Activated B cell treated with CpG ODN at 0.5 μM for 24 hours (primary cell): ENCODE measurements at regions not wholly inside any gene's neighbourhood (a gene's known extent, or its start where the extent isn't known, plus 50 kb on each side); places are given as distances from the start of the nearest gene placed in this dataset.

Source experiments
- ATAC-seq: fragments of 200-7000 bp; cut with Tn5 transposase; one replicate; pipeline ENCODE4 v1.10.0; 2021; ENCODE audit warnings: low read depth, mild to moderate bottlenecking, moderate library complexity
- CTCF ChIA-PET: fragments of 350-600 bp; sonication (Branson Sonifier 250); formaldehyde crosslinking; loops from one replicate; lab custom pipeline; 2021; ENCODE audit warnings: antibody characterized with exemption; lab: Charles Lee
- POLR2A ChIA-PET: fragments of 350-600 bp; sonication (Branson Sonifier 250); formaldehyde crosslinking; loops from one replicate; lab custom pipeline; 2021; ENCODE audit warnings: antibody characterized with exemption; lab: Charles Lee
- DNase-seq: peaks from one replicate; pipeline ENCODE4 v3.0.0; 2022
- H3K27ac Mint-ChIP-seq: one replicate; pipeline ENCODE4 v1.8.0; 2020; ENCODE audit warnings: mixed read lengths
- H3K27me3 Mint-ChIP-seq: one replicate; pipeline ENCODE4 v1.8.0; 2021; ENCODE audit warnings: mixed read lengths
- H3K36me3 Mint-ChIP-seq: one replicate; pipeline ENCODE4 v1.8.0; 2021; ENCODE audit warnings: low read depth, mixed read lengths
- H3K4me1 Mint-ChIP-seq: one replicate; pipeline ENCODE4 v1.8.0; 2021; ENCODE audit warnings: mixed read lengths
- H3K4me3 Mint-ChIP-seq: one replicate; pipeline ENCODE4 v1.8.0; 2020; ENCODE audit warnings: mild to moderate bottlenecking, mixed read lengths
- H3K9me3 Mint-ChIP-seq: one replicate; pipeline ENCODE4 v1.8.0; 2020; ENCODE audit warnings: mixed read lengths
- intact Hi-C: fragments of 100-400 bp; cut with micrococcal nuclease; formaldehyde crosslinking; loops from one replicate; pipeline ENCODE4 v1.15.1; 2024
- TF ChIP-seq, protein P1 (sequence below): fragments of 200-600 bp; IDR thresholded peaks from one replicate; pipeline ENCODE4 v1.8.0; 2022; ENCODE audit warnings: antibody characterized with exemption, mild to moderate bottlenecking

DNA sequence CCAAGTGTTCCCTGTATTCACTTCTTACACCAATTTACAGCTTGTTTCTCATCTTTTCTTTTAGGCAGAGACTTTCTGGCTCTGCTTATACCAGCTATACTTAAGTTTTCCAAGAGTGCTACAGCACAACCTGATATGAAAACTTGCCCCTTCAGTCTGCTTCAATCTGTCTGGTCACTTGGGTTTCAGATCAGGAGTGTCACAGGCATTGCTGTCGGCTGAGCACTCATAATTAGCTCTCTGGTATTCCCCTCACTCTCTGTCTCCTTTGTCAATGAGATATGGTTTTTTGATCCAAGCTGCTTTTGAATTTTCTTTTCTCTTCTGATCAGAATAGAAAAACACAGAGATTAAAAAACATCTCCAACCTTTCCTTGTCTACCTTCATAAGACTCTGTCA, 194.9 kb upstream of the UMPS start:
- no peaks in the 10 kb centered on the region for H3K9me3 Mint-ChIP-seq
- POLR2A ChIA-PET: no interaction called here
- intact Hi-C loops: no loop called here
- no peak overlapping the region for H3K4me3 Mint-ChIP-seq
- peaks cover 7% of the 10 kb centered on the region for H3K27me3 Mint-ChIP-seq
- TF ChIP-seq, protein P1, sequence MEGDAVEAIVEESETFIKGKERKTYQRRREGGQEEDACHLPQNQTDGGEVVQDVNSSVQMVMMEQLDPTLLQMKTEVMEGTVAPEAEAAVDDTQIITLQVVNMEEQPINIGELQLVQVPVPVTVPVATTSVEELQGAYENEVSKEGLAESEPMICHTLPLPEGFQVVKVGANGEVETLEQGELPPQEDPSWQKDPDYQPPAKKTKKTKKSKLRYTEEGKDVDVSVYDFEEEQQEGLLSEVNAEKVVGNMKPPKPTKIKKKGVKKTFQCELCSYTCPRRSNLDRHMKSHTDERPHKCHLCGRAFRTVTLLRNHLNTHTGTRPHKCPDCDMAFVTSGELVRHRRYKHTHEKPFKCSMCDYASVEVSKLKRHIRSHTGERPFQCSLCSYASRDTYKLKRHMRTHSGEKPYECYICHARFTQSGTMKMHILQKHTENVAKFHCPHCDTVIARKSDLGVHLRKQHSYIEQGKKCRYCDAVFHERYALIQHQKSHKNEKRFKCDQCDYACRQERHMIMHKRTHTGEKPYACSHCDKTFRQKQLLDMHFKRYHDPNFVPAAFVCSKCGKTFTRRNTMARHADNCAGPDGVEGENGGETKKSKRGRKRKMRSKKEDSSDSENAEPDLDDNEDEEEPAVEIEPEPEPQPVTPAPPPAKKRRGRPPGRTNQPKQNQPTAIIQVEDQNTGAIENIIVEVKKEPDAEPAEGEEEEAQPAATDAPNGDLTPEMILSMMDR: no peak
- ATAC-seq: no peak
- H3K27ac Mint-ChIP-seq: no peak overlapping the region
- CTCF ChIA-PET: no interaction called here
- no peaks in the 10 kb centered on the region for H3K36me3 Mint-ChIP-seq
- H3K4me1 Mint-ChIP-seq: no peaks in the 10 kb centered on the region
- no peak for DNase-seq

DNA sequence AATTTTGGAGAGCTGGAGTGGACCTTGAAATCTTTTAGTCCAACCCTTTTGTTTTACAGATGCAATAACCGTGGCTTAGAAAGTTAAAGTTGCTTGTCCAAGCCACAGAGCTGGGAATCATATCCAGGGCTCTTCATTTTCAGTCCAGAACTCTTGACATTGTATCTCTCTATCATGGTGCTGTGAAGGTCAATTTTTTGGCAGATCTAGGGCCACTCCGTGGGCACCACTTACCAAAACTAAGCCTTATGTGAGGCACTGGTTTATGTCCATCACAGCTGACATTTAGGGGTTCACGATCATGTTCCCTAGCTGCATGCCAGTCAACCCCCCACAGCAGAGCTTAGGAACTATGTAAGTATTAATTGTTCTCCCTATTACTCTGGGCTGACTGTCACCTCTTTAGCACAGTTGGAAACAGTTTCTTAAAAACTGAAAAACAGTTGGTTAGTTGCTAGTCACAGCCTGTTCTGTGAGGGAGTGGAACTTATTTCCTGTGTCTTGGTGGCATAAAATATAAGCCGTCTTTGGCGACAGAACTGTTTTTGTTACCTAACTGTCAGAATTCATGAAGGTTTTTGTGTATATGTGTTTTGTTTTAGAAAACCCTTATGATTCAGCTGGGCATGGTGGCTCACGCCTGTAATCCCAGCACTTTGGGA, 189.6 kb upstream of the UMPS start:
- Mint-ChIP-seq H3K36me3 (no peaks in the 10 kb centered on the region), H3K27ac (no peak overlapping the region), H3K27me3 (peaks cover 5% of the 10 kb centered on the region), H3K9me3 (no peaks in the 10 kb centered on the region), H3K4me3 (no peak overlapping the region), H3K4me1 (no peaks in the 10 kb centered on the region)
- POLR2A ChIA-PET: no interaction called here
- ATAC-seq (no peak), DNase-seq (no peak)
- TF ChIP-seq, protein P1: no peak
- CTCF ChIA-PET: interaction anchor here (0.7 to 0.8 kb wide), 2 partner anchors 20 to 458 kb away, joined by 3 read pairs; no protein-coding TSS in a partner anchor
- intact Hi-C loops: no loop called here

DNA sequence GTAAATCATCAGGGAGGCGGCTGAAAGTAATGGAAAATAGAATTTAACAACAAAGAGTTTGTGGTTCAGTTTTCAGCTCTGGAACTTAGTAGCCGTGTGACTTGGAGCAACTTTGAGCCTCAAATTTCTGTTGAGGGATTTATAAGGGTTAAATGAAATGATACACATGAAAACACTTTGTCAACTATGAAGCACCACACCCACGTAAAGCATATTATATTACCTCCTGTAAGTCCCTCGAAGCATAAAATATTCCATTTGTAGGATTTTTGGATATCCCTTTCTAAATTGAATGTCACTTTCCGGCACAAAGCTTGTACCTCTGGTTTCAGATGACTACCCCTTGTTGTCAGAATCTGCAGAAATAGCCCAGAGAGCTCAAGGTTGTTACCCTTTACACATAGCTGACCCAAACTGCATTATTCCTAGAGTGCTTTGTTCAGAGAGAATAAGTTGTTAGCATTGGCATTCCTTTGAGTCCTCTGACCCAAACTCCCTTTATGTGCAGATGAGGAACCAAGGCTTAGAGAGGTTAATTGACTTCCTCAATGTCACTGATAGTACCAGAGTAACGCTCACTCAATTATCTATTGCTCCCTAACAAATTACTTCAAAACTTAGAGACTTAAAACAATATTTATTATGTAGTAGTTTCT, 187.9 kb upstream of the UMPS start:
- TF ChIP-seq, protein P1: no peak
- CTCF ChIA-PET: interaction anchor here (1.1 kb wide), 1 partner anchor 16 kb away, joined by 3 read pairs; no protein-coding TSS in a partner anchor
- no peaks in the 10 kb centered on the region for H3K4me1 Mint-ChIP-seq
- no peak for ATAC-seq
- H3K4me3 Mint-ChIP-seq: no peak overlapping the region
- H3K27ac Mint-ChIP-seq: no peak overlapping the region
- H3K36me3 Mint-ChIP-seq: no peaks in the 10 kb centered on the region
- DNase-seq: no peak
- peaks cover 5% of the 10 kb centered on the region for H3K27me3 Mint-ChIP-seq
- H3K9me3 Mint-ChIP-seq: no peaks in the 10 kb centered on the region
- POLR2A ChIA-PET: no interaction called here
- intact Hi-C loops: no loop called here

DNA sequence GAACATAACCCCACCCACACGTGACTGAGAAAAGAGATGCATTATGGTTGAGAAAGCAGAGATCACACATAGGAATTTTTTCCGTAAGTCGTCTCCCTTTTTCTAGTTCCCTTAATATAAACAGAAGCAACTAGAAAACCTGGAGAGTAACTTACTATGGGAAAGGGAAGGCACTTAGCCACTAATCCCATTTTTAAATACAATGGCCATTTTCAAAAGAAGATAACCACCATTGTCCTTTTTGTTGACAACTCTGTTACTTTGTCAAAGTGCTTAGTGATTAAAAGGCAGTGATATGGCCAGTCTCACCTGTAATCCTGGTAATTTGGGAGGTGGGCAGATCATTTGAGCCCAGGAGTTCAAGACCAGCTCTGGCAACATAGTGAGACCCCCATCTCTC, 184.4 kb upstream of the UMPS start:
- ATAC-seq: no peak
- Mint-ChIP-seq H3K4me3 (no peak overlapping the region), H3K27me3 (peaks cover 2% of the 10 kb centered on the region), H3K27ac (no peak overlapping the region), H3K9me3 (no peaks in the 10 kb centered on the region), H3K36me3 (no peaks in the 10 kb centered on the region), H3K4me1 (no peaks in the 10 kb centered on the region)
- POLR2A ChIA-PET: no interaction called here
- CTCF ChIA-PET: no interaction called here
- TF ChIP-seq, protein P1: no peak
- DNase-seq: no peak
- intact Hi-C loops: no loop called here

DNA sequence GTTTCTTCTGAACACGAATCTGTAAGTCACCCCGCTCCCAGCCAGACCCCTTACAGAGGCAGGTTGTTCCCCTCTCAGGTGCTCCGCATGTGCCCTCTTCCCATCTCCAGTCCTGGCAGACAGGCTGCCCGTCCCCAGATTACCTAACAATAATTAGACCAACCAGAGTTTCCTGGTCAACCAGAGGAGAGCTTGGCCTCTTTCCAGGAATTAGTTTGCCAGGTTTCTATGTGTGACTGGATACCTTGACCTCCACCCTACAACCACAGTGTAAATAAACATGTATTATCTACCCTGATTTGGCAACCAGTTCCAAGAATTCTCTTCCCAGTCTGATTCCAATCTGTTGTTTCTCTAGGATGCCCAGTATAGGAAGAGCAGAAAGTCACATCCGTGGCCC, 178.0 kb upstream of the UMPS start:
- ChIA-PET POLR2A (no interaction called here), CTCF (interaction anchor here (2.8 kb wide), 1 partner anchor 8 kb away, joined by 10 read pairs; no protein-coding TSS in a partner anchor)
- TF ChIP-seq, protein P1: no peak
- H3K27me3 Mint-ChIP-seq: peaks cover 13% of the 10 kb centered on the region
- no peak for DNase-seq
- no peak for ATAC-seq
- no peaks in the 10 kb centered on the region for H3K9me3 Mint-ChIP-seq
- H3K4me3 Mint-ChIP-seq: no peak overlapping the region
- no peak overlapping the region for H3K27ac Mint-ChIP-seq
- no peaks in the 10 kb centered on the region for H3K4me1 Mint-ChIP-seq
- H3K36me3 Mint-ChIP-seq: no peaks in the 10 kb centered on the region
- intact Hi-C loops: loop anchor here (10.0 kb wide), 4 partner anchors 197 to 827 kb away; no protein-coding TSS in a partner anchor
